GM23338 (cell line): ENCODE measurements at regions not wholly inside any gene's neighbourhood (a gene's known extent, or its start where the extent isn't known, plus 50 kb on each side); places are given as distances from the start of the nearest gene placed in this dataset.

ENCODE experiments used
- ATAC-seq: fragments of 200-7000 bp; cut with Tn5 transposase; 3 replicates; pipeline ENCODE4 v1.9.1; 2020
- DNase-seq: peaks from one replicate; pipeline ENCODE4 v3.0.0-alpha.2; 2015; ENCODE audit warnings: low spot score
- H2AFZ ChIP-seq: fragments of 200-600 bp; sonication (generic); 2 replicates; pipeline ENCODE4 v1.8.0; 2016; ENCODE audit warnings: antibody characterized with exemption, mild to moderate bottlenecking, moderate library complexity
- H3F3A ChIP-seq: fragments of 200-600 bp; sonication (generic); replicated peaks from 2 replicates; pipeline ENCODE4 v1.8.0; 2017; ENCODE audit warnings: antibody characterized with exemption, mixed run types, low read depth
- H3K27ac ChIP-seq: fragments of 200-600 bp; sonication (generic); 2 replicates; pipeline ENCODE4 v1.6.1; 2016; ENCODE audit warnings: low read depth
- H3K27me3 ChIP-seq: fragments of 200-600 bp; sonication (generic); 2 replicates; pipeline ENCODE4 v1.8.0; 2016; ENCODE audit warnings: mild to moderate bottlenecking, mixed run types, moderate library complexity; ENCODE audit not compliant: insufficient read depth
- H3K36me3 ChIP-seq: fragments of 200-600 bp; sonication (generic); 2 replicates; pipeline ENCODE4 v1.8.0; 2016; ENCODE audit warnings: mild to moderate bottlenecking; ENCODE audit not compliant: insufficient read depth
- H3K4me1 ChIP-seq: fragments of 200-600 bp; sonication (generic); 2 replicates; pipeline ENCODE4 v1.8.0; 2016; ENCODE audit warnings: mild to moderate bottlenecking, moderate library complexity; ENCODE audit not compliant: insufficient read depth
- H3K4me2 ChIP-seq: fragments of 200-600 bp; sonication (generic); 2 replicates; pipeline ENCODE4 v1.7.1; 2017; ENCODE audit warnings: mixed run types
- H3K4me3 ChIP-seq: fragments of 200-600 bp; sonication (generic); 2 replicates; pipeline ENCODE4 v1.6.1; 2016; ENCODE audit warnings: mixed run types
- H3K79me2 ChIP-seq: fragments of 200-600 bp; sonication (generic); replicated peaks from 2 replicates; pipeline ENCODE4 v1.8.0; 2017; ENCODE audit warnings: mild to moderate bottlenecking; ENCODE audit not compliant: insufficient read depth
- H3K9me2 ChIP-seq: fragments of 200-600 bp; sonication (generic); 2 replicates; pipeline ENCODE4 v1.8.0; 2017; ENCODE audit not compliant: insufficient read depth
- H4K20me1 ChIP-seq: fragments of 200-600 bp; sonication (generic); replicated peaks from 2 replicates; pipeline ENCODE4 v1.8.0; 2017; ENCODE audit warnings: mild to moderate bottlenecking; ENCODE audit not compliant: insufficient read depth
- H3K27ac Mint-ChIP-seq: 2 replicates; pipeline ENCODE4 v1.8.0; 2020; ENCODE audit warnings: inconsistent platforms, mild to moderate bottlenecking, moderate library complexity, mixed read lengths
- H3K27me3 Mint-ChIP-seq: 3 replicates; pipeline ENCODE4 v1.8.0; 2022; ENCODE audit warnings: low read depth, mild to moderate bottlenecking, moderate library complexity, mixed read lengths, inconsistent platforms; ENCODE audit not compliant: insufficient read depth, poor library complexity
- H3K36me3 Mint-ChIP-seq: 3 replicates; pipeline ENCODE4 v1.8.0; 2021; ENCODE audit warnings: low read depth, mild to moderate bottlenecking, inconsistent platforms, moderate library complexity, mixed read lengths
- H3K4me1 Mint-ChIP-seq: 3 replicates; pipeline ENCODE4 v1.8.0; 2020; ENCODE audit warnings: mild to moderate bottlenecking, inconsistent platforms, mixed read lengths
- H3K4me3 Mint-ChIP-seq: 3 replicates; pipeline ENCODE4 v1.8.0; 2021; ENCODE audit warnings: moderate library complexity, mild to moderate bottlenecking, inconsistent platforms, mixed read lengths
- H3K9me3 Mint-ChIP-seq: 3 replicates; pipeline ENCODE4 v1.8.0; 2020; ENCODE audit warnings: moderate library complexity, mild to moderate bottlenecking, inconsistent platforms, mixed read lengths
- NANOG ChIP-seq: IDR thresholded peaks from 2 replicates; pipeline ENCODE4 v1.6.1; 2016; ENCODE audit warnings: antibody characterized with exemption, borderline replicate concordance
- POLR2AphosphoS5 ChIP-seq: IDR thresholded peaks from 2 replicates; pipeline ENCODE4 v1.6.1; 2016; ENCODE audit warnings: antibody characterized with exemption, low read depth
- STAT1 ChIP-seq: IDR thresholded peaks from one replicate; pipeline ENCODE4 v1.6.1; 2016; ENCODE audit warnings: antibody characterized with exemption; ENCODE audit not compliant: unreplicated experiment
- TF ChIP-seq, protein P1 (sequence below): IDR thresholded peaks from one replicate; pipeline ENCODE4 v1.6.1; 2018; ENCODE audit warnings: antibody characterized with exemption; ENCODE audit not compliant: unreplicated experiment
- TF ChIP-seq, protein P2 (sequence below), 2 experiments: fragments of 200-600 bp in 1 of 2; sonication (generic) in 1 of 2; conservative IDR thresholded peaks; 2 replicates each; pipeline versions ENCODE4 v1.5.1 to v1.6.1; 2016 to 2017; ENCODE audit warnings: antibody characterized with exemption in 2 of 2, low read depth in 2 of 2, mild to moderate bottlenecking in 2 of 2, moderate library complexity in 1 of 2

DNA sequence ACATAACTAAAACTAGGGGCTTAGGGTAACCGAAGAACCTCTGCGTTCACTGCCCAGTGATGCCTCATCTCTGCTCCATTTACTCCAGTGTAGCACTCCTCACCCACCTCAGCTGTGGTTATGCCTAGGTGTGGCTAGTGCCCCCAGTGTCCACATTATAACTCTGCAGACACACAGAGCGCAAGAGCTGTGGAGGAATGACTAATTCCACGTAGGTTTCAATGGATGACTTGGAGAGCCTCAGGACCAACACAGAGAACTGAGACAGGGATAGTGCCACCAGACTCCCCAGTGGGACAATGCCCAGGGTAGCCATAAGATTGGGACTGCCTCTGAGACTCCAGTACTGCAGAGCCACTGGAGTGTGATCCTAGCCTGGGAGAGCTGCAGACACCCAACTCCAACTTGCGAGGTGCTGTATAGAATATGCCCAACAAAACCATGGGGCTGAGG lies 542.4 kb upstream of the DIPK2B start:
- Histone ChIP-seq H2AFZ (no peak overlapping the region), H3K36me3 (0 out of 2 replicates have a peak, but pooled peaks cover 5% of the 10 kb centered on the region), H3F3A (no peaks in the 10 kb centered on the region), H3K4me3 (no peak overlapping the region), H3K79me2 (peaks cover 7% of the 10 kb centered on the region; the same call in 1 of the 2 replicates), H3K27me3 (no peaks in the 10 kb centered on the region), H3K4me2 (no peak overlapping the region), H4K20me1 (peaks cover 6% of the 10 kb centered on the region; the same call in 1 of the 2 replicates), H3K4me1 (no peaks in the 10 kb centered on the region), H3K9me2 (no peaks in the 10 kb centered on the region), H3K27ac (no peak overlapping the region)
- TF ChIP-seq, protein P1, sequence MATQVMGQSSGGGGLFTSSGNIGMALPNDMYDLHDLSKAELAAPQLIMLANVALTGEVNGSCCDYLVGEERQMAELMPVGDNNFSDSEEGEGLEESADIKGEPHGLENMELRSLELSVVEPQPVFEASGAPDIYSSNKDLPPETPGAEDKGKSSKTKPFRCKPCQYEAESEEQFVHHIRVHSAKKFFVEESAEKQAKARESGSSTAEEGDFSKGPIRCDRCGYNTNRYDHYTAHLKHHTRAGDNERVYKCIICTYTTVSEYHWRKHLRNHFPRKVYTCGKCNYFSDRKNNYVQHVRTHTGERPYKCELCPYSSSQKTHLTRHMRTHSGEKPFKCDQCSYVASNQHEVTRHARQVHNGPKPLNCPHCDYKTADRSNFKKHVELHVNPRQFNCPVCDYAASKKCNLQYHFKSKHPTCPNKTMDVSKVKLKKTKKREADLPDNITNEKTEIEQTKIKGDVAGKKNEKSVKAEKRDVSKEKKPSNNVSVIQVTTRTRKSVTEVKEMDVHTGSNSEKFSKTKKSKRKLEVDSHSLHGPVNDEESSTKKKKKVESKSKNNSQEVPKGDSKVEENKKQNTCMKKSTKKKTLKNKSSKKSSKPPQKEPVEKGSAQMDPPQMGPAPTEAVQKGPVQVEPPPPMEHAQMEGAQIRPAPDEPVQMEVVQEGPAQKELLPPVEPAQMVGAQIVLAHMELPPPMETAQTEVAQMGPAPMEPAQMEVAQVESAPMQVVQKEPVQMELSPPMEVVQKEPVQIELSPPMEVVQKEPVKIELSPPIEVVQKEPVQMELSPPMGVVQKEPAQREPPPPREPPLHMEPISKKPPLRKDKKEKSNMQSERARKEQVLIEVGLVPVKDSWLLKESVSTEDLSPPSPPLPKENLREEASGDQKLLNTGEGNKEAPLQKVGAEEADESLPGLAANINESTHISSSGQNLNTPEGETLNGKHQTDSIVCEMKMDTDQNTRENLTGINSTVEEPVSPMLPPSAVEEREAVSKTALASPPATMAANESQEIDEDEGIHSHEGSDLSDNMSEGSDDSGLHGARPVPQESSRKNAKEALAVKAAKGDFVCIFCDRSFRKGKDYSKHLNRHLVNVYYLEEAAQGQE = no peak
- TF ChIP-seq POLR2AphosphoS5 = peak; percentile 27
- TF ChIP-seq, protein P2, sequence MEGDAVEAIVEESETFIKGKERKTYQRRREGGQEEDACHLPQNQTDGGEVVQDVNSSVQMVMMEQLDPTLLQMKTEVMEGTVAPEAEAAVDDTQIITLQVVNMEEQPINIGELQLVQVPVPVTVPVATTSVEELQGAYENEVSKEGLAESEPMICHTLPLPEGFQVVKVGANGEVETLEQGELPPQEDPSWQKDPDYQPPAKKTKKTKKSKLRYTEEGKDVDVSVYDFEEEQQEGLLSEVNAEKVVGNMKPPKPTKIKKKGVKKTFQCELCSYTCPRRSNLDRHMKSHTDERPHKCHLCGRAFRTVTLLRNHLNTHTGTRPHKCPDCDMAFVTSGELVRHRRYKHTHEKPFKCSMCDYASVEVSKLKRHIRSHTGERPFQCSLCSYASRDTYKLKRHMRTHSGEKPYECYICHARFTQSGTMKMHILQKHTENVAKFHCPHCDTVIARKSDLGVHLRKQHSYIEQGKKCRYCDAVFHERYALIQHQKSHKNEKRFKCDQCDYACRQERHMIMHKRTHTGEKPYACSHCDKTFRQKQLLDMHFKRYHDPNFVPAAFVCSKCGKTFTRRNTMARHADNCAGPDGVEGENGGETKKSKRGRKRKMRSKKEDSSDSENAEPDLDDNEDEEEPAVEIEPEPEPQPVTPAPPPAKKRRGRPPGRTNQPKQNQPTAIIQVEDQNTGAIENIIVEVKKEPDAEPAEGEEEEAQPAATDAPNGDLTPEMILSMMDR (conservative IDR thresholded peaks at IDR 0.05; ENCODE audit: low read depth in 2 of 2) = peak; percentile 18 to 40; a peak in 2 of 4 replicates
- Mint-ChIP-seq H3K27ac (no peak overlapping the region), H3K36me3 (peaks cover 43% of the 10 kb centered on the region), H3K9me3 (no peaks in the 10 kb centered on the region; the same call in 2 of the 3 replicates), H3K27me3 (peaks cover 10% of the 10 kb centered on the region), H3K4me3 (no peak overlapping the region), H3K4me1 (no peaks in the 10 kb centered on the region)
- ATAC-seq (peak; percentile 92), DNase-seq (peak; percentile 39)

GRCh38 chrX:45740291-45740690 lies 539.6 kb upstream of the DIPK2B start:
- H3K9me3 Mint-ChIP-seq = no peaks in the 10 kb centered on the region
- no peaks in the 10 kb centered on the region for H3K4me1 ChIP-seq
- DNase-seq = no peak
- no peak for ATAC-seq
- H3K79me2 ChIP-seq = no peaks in the 10 kb centered on the region
- no peaks in the 10 kb centered on the region for H3K9me2 ChIP-seq
- H3F3A ChIP-seq = no peaks in the 10 kb centered on the region
- no peaks in the 10 kb centered on the region for H3K4me1 Mint-ChIP-seq
- H3K36me3 ChIP-seq = 0 out of 2 replicates have a peak, but pooled peaks cover 2% of the 10 kb centered on the region
- peaks cover 4% of the 10 kb centered on the region for H3K27me3 Mint-ChIP-seq
- no peaks in the 10 kb centered on the region for H4K20me1 ChIP-seq
- no peak overlapping the region for H3K27ac Mint-ChIP-seq
- H3K36me3 Mint-ChIP-seq = peaks cover 16% of the 10 kb centered on the region; the same call in 2 of the 3 replicates
- H3K4me3 ChIP-seq = no peak overlapping the region
- no peak overlapping the region for H3K4me3 Mint-ChIP-seq
- no peak overlapping the region for H2AFZ ChIP-seq
- H3K27me3 ChIP-seq = no peaks in the 10 kb centered on the region
- no peak overlapping the region for H3K27ac ChIP-seq
- H3K4me2 ChIP-seq = no peak overlapping the region
- TF ChIP-seq STAT1 = no peak
- TF ChIP-seq, protein P2 (conservative IDR thresholded peaks at IDR 0.05; ENCODE audit: low read depth in 2 of 2) = no peak
- TF ChIP-seq, protein P1 = no peak
- TF ChIP-seq NANOG = no peak
